ENCODE measurements at regions not wholly inside any gene's neighbourhood (a gene's known extent, or its start where the extent isn't known, plus 50 kb on each side); places are given as distances from the start of the nearest gene placed in this dataset.

GRCh38 chr3:144106970-144107369 is 135.3 kb downstream of the DIPK2A start:
- Histone ChIP-seq H3K56ac (ENCODE audit: insufficient read length, low read depth, low read length) (no peak overlapping the region), H2BK20ac (ENCODE audit: low read depth, low read length, poor library complexity, severe bottlenecking) (no peak overlapping the region), H3T11ph (ENCODE audit: low read length) (no peak overlapping the region), H3K14ac (ENCODE audit: insufficient read depth, low read length) (no peak overlapping the region), H3K9me3 (ENCODE audit: control insufficient read depth, low read depth, low read length) (no peaks in the 10 kb centered on the region), H2AFZ (ENCODE audit: low read length) (no peak overlapping the region), H3K9ac (ENCODE audit: extremely low read depth, insufficient read length, low read length) (no peak overlapping the region), H2BK12ac (ENCODE audit: insufficient read length, low read depth, low read length) (no peak overlapping the region), H3K27me3 (ENCODE audit: insufficient read depth, low read length) (no peaks in the 10 kb centered on the region; the same call in 1 of the 2 replicates), H3K27ac (ENCODE audit: insufficient read length, low read depth, low read length) (no peak overlapping the region), H2BK120ac (ENCODE audit: low read depth, low read length, poor library complexity, severe bottlenecking) (no peak overlapping the region), H4K8ac (replicated peaks; ENCODE audit: insufficient read length, low read depth, low read length) (no peak overlapping the region), H3K4ac (ENCODE audit: low read depth, low read length) (no peak overlapping the region), H3K18ac (ENCODE audit: insufficient read length, low read depth, low read length) (no peak overlapping the region), H2BK5ac (ENCODE audit: insufficient read length, low read length) (no peak overlapping the region), H4K20me1 (ENCODE audit: control insufficient read depth, insufficient read depth, insufficient read length) (no peaks in the 10 kb centered on the region), H2AK5ac (ENCODE audit: insufficient read length, low read length) (no peak overlapping the region), H3K79me1 (ENCODE audit: insufficient read depth, low read depth, low read length, poor library complexity, severe bottlenecking) (no peaks in the 10 kb centered on the region), H4K5ac (ENCODE audit: insufficient read length, low read depth, low read length) (no peak overlapping the region), H3K4me2 (ENCODE audit: insufficient read depth, insufficient read length, low read length) (no peak overlapping the region), H3K79me2 (ENCODE audit: insufficient read depth, low read length) (no peaks in the 10 kb centered on the region), H4K91ac (ENCODE audit: insufficient read length, low read depth, low read length) (no peak overlapping the region), H3K23ac (ENCODE audit: insufficient read length, low read depth, low read length) (no peak overlapping the region), H2BK15ac (ENCODE audit: low read depth, low read length) (no peak overlapping the region), H3K23me2 (ENCODE audit: insufficient read length, low read depth, low read length, poor library complexity, severe bottlenecking) (no peaks in the 10 kb centered on the region), H3K4me1 (ENCODE audit: insufficient read depth, low read length) (peaks cover 5% of the 10 kb centered on the region; the same call in 1 of the 2 replicates)
- WGBS (ENCODE audit: extremely low coverage, insufficient read length, low lambda C conversion rate) = no CpG with 5 or more reads among the region's 3 CpGs
- Mint-ChIP-seq H3K36me3 (ENCODE audit: insufficient read depth in 1 of 3, low read depth in 3 of 3) (no peaks in the 10 kb centered on the region), H3K27ac (no peak overlapping the region), H3K27me3 (ENCODE audit: low read depth) (no peaks in the 10 kb centered on the region), H3K4me3 (no peak overlapping the region), H3K4me1 (peaks cover 12 to 15% of the 10 kb centered on the region in 2 experiments), H3K9me3 (no peaks in the 10 kb centered on the region)
- TF ChIP-seq, protein P1, sequence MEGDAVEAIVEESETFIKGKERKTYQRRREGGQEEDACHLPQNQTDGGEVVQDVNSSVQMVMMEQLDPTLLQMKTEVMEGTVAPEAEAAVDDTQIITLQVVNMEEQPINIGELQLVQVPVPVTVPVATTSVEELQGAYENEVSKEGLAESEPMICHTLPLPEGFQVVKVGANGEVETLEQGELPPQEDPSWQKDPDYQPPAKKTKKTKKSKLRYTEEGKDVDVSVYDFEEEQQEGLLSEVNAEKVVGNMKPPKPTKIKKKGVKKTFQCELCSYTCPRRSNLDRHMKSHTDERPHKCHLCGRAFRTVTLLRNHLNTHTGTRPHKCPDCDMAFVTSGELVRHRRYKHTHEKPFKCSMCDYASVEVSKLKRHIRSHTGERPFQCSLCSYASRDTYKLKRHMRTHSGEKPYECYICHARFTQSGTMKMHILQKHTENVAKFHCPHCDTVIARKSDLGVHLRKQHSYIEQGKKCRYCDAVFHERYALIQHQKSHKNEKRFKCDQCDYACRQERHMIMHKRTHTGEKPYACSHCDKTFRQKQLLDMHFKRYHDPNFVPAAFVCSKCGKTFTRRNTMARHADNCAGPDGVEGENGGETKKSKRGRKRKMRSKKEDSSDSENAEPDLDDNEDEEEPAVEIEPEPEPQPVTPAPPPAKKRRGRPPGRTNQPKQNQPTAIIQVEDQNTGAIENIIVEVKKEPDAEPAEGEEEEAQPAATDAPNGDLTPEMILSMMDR (conservative IDR thresholded peaks at IDR 0.05) = no peak
- no peak for DNase-seq

Measured in H9 (cell line).